ENCODE measurements at regions not wholly inside any gene's neighbourhood (a gene's known extent, or its start where the extent isn't known, plus 50 kb on each side); places are given as distances from the start of the nearest gene placed in this dataset.

DNA sequence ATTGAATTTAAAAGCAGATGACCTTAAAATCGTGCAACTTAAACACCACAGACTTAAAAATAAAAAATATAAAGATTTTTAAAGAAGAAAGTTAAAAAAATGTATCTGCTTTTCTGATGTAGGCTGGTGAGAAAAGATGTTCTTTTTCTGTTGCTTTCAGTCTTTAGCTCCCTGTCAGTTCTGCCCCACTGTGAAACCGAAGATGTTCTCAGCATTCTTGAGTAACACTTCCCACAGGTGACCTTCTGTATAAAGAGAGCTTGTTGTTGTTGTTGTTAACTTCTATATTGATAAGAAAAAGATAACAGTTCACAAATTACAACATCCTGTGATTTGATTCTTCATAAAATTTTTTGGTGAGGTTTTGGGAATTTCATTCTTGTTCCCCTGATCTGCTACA, 377.9 kb upstream of the RGS6 start:
- no peak for FAIRE-seq
- peaks cover 9% of the 10 kb centered on the region for H3K79me2 ChIP-seq (ENCODE audit: insufficient read depth, low read length)
- H2AFZ ChIP-seq (ENCODE audit: low read depth, low read length), result no peak overlapping the region
- H3K4me1 ChIP-seq (ENCODE audit: insufficient read depth, low read length), result no peaks in the 10 kb centered on the region
- Mint-ChIP-seq H3K9me3 (ENCODE audit: unreplicated experiment) (no peaks in the 10 kb centered on the region), H3K4me1 (ENCODE audit: low read depth, unreplicated experiment) (peaks cover 23% of the 10 kb centered on the region), H3K36me3 (ENCODE audit: low read depth, unreplicated experiment) (no peaks in the 10 kb centered on the region), H3K27ac (ENCODE audit: unreplicated experiment) (no peak overlapping the region), H3K27me3 (ENCODE audit: low read depth, unreplicated experiment) (no peaks in the 10 kb centered on the region), H3K4me3 (ENCODE audit: unreplicated experiment) (no peak overlapping the region)
- no peak for DNase-seq (ENCODE audit: low read depth)
- no peaks in the 10 kb centered on the region for H3K36me3 ChIP-seq (ENCODE audit: insufficient read depth, low read length)
- H4K20me1 ChIP-seq (ENCODE audit: insufficient read depth, low read length), result peaks cover 14% of the 10 kb centered on the region
- no peak overlapping the region for H3K27ac ChIP-seq (ENCODE audit: low read depth, low read length)
- H3K27me3 ChIP-seq (ENCODE audit: insufficient read depth, low read length), result no peaks in the 10 kb centered on the region
- H3K9ac ChIP-seq (ENCODE audit: low read length), result no peak overlapping the region
- no peak for TF ChIP-seq EZH2 (IDR thresholded peaks at IDR 0.05; ENCODE audit: insufficient read depth, low read length)
- TF ChIP-seq, protein P1, sequence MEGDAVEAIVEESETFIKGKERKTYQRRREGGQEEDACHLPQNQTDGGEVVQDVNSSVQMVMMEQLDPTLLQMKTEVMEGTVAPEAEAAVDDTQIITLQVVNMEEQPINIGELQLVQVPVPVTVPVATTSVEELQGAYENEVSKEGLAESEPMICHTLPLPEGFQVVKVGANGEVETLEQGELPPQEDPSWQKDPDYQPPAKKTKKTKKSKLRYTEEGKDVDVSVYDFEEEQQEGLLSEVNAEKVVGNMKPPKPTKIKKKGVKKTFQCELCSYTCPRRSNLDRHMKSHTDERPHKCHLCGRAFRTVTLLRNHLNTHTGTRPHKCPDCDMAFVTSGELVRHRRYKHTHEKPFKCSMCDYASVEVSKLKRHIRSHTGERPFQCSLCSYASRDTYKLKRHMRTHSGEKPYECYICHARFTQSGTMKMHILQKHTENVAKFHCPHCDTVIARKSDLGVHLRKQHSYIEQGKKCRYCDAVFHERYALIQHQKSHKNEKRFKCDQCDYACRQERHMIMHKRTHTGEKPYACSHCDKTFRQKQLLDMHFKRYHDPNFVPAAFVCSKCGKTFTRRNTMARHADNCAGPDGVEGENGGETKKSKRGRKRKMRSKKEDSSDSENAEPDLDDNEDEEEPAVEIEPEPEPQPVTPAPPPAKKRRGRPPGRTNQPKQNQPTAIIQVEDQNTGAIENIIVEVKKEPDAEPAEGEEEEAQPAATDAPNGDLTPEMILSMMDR (IDR thresholded peaks at IDR 0.05; ENCODE audit: insufficient read depth, low read depth, low read length), result no peak
- no peak overlapping the region for H3K4me3 ChIP-seq (ENCODE audit: insufficient read depth, low read depth, low read length)
- no peak overlapping the region for H3K4me2 ChIP-seq (ENCODE audit: low read length)
- H3K9me3 ChIP-seq (ENCODE audit: insufficient read depth, low read depth, low read length), result no peaks in the 10 kb centered on the region

- no peaks in the 10 kb centered on the region for H3K36me3 Mint-ChIP-seq (ENCODE audit: low read depth, unreplicated experiment)
- no peak for FAIRE-seq
- no peaks in the 10 kb centered on the region for H3K9me3 Mint-ChIP-seq (ENCODE audit: unreplicated experiment)
- H3K27me3 Mint-ChIP-seq (ENCODE audit: low read depth, unreplicated experiment), result no peaks in the 10 kb centered on the region
- Histone ChIP-seq H2AFZ (ENCODE audit: low read depth, low read length) (no peak overlapping the region), H3K36me3 (ENCODE audit: insufficient read depth, low read length) (no peaks in the 10 kb centered on the region), H4K20me1 (ENCODE audit: insufficient read depth, low read length) (peaks cover 14% of the 10 kb centered on the region), H3K4me2 (ENCODE audit: low read length) (no peak overlapping the region), H3K4me1 (ENCODE audit: insufficient read depth, low read length) (no peaks in the 10 kb centered on the region), H3K79me2 (ENCODE audit: insufficient read depth, low read length) (peaks cover 5% of the 10 kb centered on the region), H3K27ac (ENCODE audit: low read depth, low read length) (no peak overlapping the region), H3K27me3 (ENCODE audit: insufficient read depth, low read length) (no peaks in the 10 kb centered on the region), H3K9ac (ENCODE audit: low read length) (no peak overlapping the region), H3K9me3 (ENCODE audit: insufficient read depth, low read depth, low read length) (no peaks in the 10 kb centered on the region), H3K4me3 (ENCODE audit: insufficient read depth, low read depth, low read length) (no peak overlapping the region)
- TF ChIP-seq, protein P1 (IDR thresholded peaks at IDR 0.05; ENCODE audit: insufficient read depth, low read depth, low read length), result no peak
- no peak for TF ChIP-seq EZH2 (IDR thresholded peaks at IDR 0.05; ENCODE audit: insufficient read depth, low read length)
- peaks cover 23% of the 10 kb centered on the region for H3K4me1 Mint-ChIP-seq (ENCODE audit: low read depth, unreplicated experiment)
- DNase-seq (ENCODE audit: low read depth), result no peak
- H3K4me3 Mint-ChIP-seq (ENCODE audit: unreplicated experiment), result no peak overlapping the region
- no peak overlapping the region for H3K27ac Mint-ChIP-seq (ENCODE audit: unreplicated experiment)
Observed at GRCh38 chr14:71554959-71555612, 377.1 kb upstream of the RGS6 start.
